ENCODE measurements at regions not wholly inside any gene's neighbourhood (a gene's known extent, or its start where the extent isn't known, plus 50 kb on each side); places are given as distances from the start of the nearest gene placed in this dataset.

- Histone ChIP-seq H3K9me3 (ENCODE audit: control insufficient read depth in 2 of 2, low read length in 2 of 2) (no peaks in the 10 kb centered on the region), H3K36me3 (ENCODE audit: control insufficient read depth in 2 of 2, insufficient read depth in 2 of 2, low read length in 2 of 2) (no peaks in the 10 kb centered on the region), H3K27me3 (ENCODE audit: control insufficient read depth in 2 of 2, insufficient read depth in 2 of 2, low read length in 2 of 2) (no peaks in the 10 kb centered on the region), H3K4me1 (ENCODE audit: control insufficient read depth in 2 of 2, insufficient read depth in 2 of 2, low read length in 2 of 2) (no peaks in the 10 kb centered on the region), H3K9ac (ENCODE audit: low read depth in 1 of 2, low read length in 2 of 2) (no peak overlapping the region), H3K4me3 (ENCODE audit: low read length in 2 of 2) (no peak overlapping the region), H3K27ac (ENCODE audit: low read depth in 2 of 2, low read length in 2 of 2) (no peak overlapping the region)
These were observed 77.1 kb downstream of the YIPF5 start for GRCh38 chr5:144093400-144093799.

GRCh38 chr5:144093868-144094267, 76.6 kb downstream of the YIPF5 start:
- Histone ChIP-seq H3K9ac (ENCODE audit: low read depth in 1 of 2, low read length in 2 of 2) (no peak overlapping the region), H3K4me3 (ENCODE audit: low read length in 2 of 2) (no peak overlapping the region), H3K9me3 (ENCODE audit: control insufficient read depth in 2 of 2, low read length in 2 of 2) (no peaks in the 10 kb centered on the region), H3K27ac (ENCODE audit: low read depth in 2 of 2, low read length in 2 of 2) (no peak overlapping the region), H3K4me1 (ENCODE audit: control insufficient read depth in 2 of 2, insufficient read depth in 2 of 2, low read length in 2 of 2) (no peaks in the 10 kb centered on the region), H3K27me3 (ENCODE audit: control insufficient read depth in 2 of 2, insufficient read depth in 2 of 2, low read length in 2 of 2) (no peaks in the 10 kb centered on the region), H3K36me3 (ENCODE audit: control insufficient read depth in 2 of 2, insufficient read depth in 2 of 2, low read length in 2 of 2) (no peaks in the 10 kb centered on the region)

DNA sequence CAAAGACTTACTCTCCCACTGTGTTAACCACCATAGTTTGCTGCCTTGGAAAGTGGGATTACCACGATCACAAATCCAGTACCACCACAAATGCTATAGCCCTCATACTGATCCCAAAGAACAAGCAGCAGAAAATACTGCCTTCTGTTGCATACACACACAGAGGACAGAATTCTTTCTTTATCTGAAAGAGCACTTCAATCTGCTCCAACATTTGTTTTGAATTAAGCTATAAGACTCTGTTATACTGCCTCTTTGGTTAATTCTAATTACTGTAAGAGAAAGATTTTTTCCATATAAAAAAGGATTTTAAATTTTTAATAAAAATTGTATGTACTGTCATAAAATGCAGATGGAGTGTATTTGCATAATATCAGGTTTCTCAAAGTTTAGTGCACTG, 69.8 kb downstream of the YIPF5 start:
- Histone ChIP-seq H3K27me3 (ENCODE audit: control insufficient read depth in 2 of 2, insufficient read depth in 2 of 2, low read length in 2 of 2) (no peaks in the 10 kb centered on the region), H3K27ac (ENCODE audit: low read depth in 2 of 2, low read length in 2 of 2) (no peak overlapping the region), H3K4me3 (ENCODE audit: low read length in 2 of 2) (no peak overlapping the region), H3K36me3 (ENCODE audit: control insufficient read depth in 2 of 2, insufficient read depth in 2 of 2, low read length in 2 of 2) (no peaks in the 10 kb centered on the region), H3K4me1 (ENCODE audit: control insufficient read depth in 2 of 2, insufficient read depth in 2 of 2, low read length in 2 of 2) (no peaks in the 10 kb centered on the region), H3K9ac (ENCODE audit: low read depth in 1 of 2, low read length in 2 of 2) (no peak overlapping the region), H3K9me3 (ENCODE audit: control insufficient read depth in 2 of 2, low read length in 2 of 2) (no peaks in the 10 kb centered on the region)

DNA sequence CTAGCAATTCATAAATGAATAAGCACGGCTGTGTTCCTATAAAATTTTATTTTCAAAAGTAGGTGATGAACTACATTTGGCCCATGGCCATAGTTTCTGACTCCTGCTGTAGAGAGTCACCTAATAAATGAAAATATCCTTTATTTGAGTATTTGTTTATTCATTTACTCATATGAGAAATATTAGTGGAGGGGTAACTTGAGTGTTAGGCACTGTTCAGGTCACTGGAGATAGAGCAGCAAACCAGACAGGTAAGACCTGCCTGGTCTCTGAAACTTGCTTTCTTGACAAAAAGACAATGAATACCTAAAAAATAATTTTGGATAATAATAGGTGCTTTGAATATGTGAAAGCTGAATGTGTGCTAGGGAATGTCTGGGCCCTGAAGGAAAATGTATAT, 68.8 kb downstream of the YIPF5 start:
- Histone ChIP-seq H3K4me1 (ENCODE audit: control insufficient read depth in 2 of 2, insufficient read depth in 2 of 2, low read length in 2 of 2) (no peaks in the 10 kb centered on the region), H3K9ac (ENCODE audit: low read depth in 1 of 2, low read length in 2 of 2) (no peak overlapping the region), H3K9me3 (ENCODE audit: control insufficient read depth in 2 of 2, low read length in 2 of 2) (no peaks in the 10 kb centered on the region), H3K27ac (ENCODE audit: low read depth in 2 of 2, low read length in 2 of 2) (no peak overlapping the region), H3K27me3 (ENCODE audit: control insufficient read depth in 2 of 2, insufficient read depth in 2 of 2, low read length in 2 of 2) (no peaks in the 10 kb centered on the region), H3K36me3 (ENCODE audit: control insufficient read depth in 2 of 2, insufficient read depth in 2 of 2, low read length in 2 of 2) (no peaks in the 10 kb centered on the region), H3K4me3 (ENCODE audit: low read length in 2 of 2) (no peak overlapping the region)

DNA sequence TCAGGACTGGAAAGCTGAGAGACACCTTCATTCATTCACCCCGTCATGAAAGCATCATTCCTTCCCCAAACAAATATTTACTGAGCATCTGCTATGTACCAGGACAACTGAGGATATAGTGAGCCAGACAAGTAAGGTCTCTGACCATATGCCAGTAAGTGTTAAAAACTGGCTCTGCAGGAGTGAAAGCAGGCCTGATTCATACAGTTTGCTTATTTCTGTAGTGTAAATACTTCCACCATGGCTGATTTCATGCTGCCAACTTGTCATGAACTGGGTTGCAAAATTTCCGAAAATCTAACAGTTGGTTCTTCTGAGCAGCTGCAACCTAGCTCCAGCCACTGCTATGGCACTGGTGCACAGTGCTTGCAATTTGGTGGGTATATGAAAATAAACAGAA, 68.1 kb downstream of the YIPF5 start:
- H3K4me1 ChIP-seq (ENCODE audit: control insufficient read depth in 2 of 2, insufficient read depth in 2 of 2, low read length in 2 of 2) = no peaks in the 10 kb centered on the region
- H3K9ac ChIP-seq (ENCODE audit: low read depth in 1 of 2, low read length in 2 of 2) = no peak overlapping the region
- no peak overlapping the region for H3K27ac ChIP-seq (ENCODE audit: low read depth in 2 of 2, low read length in 2 of 2)
- H3K27me3 ChIP-seq (ENCODE audit: control insufficient read depth in 2 of 2, insufficient read depth in 2 of 2, low read length in 2 of 2) = no peaks in the 10 kb centered on the region
- H3K9me3 ChIP-seq (ENCODE audit: control insufficient read depth in 2 of 2, low read length in 2 of 2) = no peaks in the 10 kb centered on the region
- no peaks in the 10 kb centered on the region for H3K36me3 ChIP-seq (ENCODE audit: control insufficient read depth in 2 of 2, insufficient read depth in 2 of 2, low read length in 2 of 2)
- no peak overlapping the region for H3K4me3 ChIP-seq (ENCODE audit: low read length in 2 of 2)

DNA sequence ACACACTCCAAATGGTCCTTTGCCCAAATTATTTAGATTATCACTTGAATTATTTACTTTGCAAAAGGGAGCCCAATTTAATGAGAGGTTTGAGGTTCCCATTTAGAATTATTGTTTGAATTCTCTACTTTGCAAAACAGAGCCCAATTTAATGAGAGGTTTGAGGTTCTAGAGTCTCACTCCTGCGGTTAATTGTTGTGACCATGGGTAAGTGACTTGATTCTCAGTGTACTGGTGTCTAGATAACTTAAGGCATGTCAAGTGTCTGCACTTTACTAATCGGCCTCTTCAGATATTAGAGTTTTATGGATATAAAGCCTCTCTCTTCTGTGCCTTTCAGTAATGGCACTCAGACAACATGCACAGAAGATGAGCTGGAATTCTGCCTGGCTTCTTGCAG, 67.5 kb downstream of the YIPF5 start:
- Histone ChIP-seq H3K27ac (ENCODE audit: low read depth in 2 of 2, low read length in 2 of 2) (no peak overlapping the region), H3K36me3 (ENCODE audit: control insufficient read depth in 2 of 2, insufficient read depth in 2 of 2, low read length in 2 of 2) (no peaks in the 10 kb centered on the region), H3K4me3 (ENCODE audit: low read length in 2 of 2) (no peak overlapping the region), H3K27me3 (ENCODE audit: control insufficient read depth in 2 of 2, insufficient read depth in 2 of 2, low read length in 2 of 2) (no peaks in the 10 kb centered on the region), H3K9ac (ENCODE audit: low read depth in 1 of 2, low read length in 2 of 2) (no peak overlapping the region), H3K9me3 (ENCODE audit: control insufficient read depth in 2 of 2, low read length in 2 of 2) (no peaks in the 10 kb centered on the region), H3K4me1 (ENCODE audit: control insufficient read depth in 2 of 2, insufficient read depth in 2 of 2, low read length in 2 of 2) (no peaks in the 10 kb centered on the region)

- H3K9me3 ChIP-seq (ENCODE audit: control insufficient read depth in 2 of 2, low read length in 2 of 2) = no peaks in the 10 kb centered on the region
- H3K27ac ChIP-seq (ENCODE audit: low read depth in 2 of 2, low read length in 2 of 2) = no peak overlapping the region
- H3K4me1 ChIP-seq (ENCODE audit: control insufficient read depth in 2 of 2, insufficient read depth in 2 of 2, low read length in 2 of 2) = no peaks in the 10 kb centered on the region
- no peaks in the 10 kb centered on the region for H3K27me3 ChIP-seq (ENCODE audit: control insufficient read depth in 2 of 2, insufficient read depth in 2 of 2, low read length in 2 of 2)
- H3K4me3 ChIP-seq (ENCODE audit: low read length in 2 of 2) = no peak overlapping the region
- no peak overlapping the region for H3K9ac ChIP-seq (ENCODE audit: low read depth in 1 of 2, low read length in 2 of 2)
- H3K36me3 ChIP-seq (ENCODE audit: control insufficient read depth in 2 of 2, insufficient read depth in 2 of 2, low read length in 2 of 2) = no peaks in the 10 kb centered on the region
These were observed 66.6 kb downstream of the YIPF5 start for GRCh38 chr5:144103611-144104485.

GRCh38 chr5:144105371-144105770, 65.1 kb downstream of the YIPF5 start:
- H3K4me1 ChIP-seq (ENCODE audit: control insufficient read depth in 2 of 2, insufficient read depth in 2 of 2, low read length in 2 of 2) = no peaks in the 10 kb centered on the region
- no peaks in the 10 kb centered on the region for H3K9me3 ChIP-seq (ENCODE audit: control insufficient read depth in 2 of 2, low read length in 2 of 2)

DNA sequence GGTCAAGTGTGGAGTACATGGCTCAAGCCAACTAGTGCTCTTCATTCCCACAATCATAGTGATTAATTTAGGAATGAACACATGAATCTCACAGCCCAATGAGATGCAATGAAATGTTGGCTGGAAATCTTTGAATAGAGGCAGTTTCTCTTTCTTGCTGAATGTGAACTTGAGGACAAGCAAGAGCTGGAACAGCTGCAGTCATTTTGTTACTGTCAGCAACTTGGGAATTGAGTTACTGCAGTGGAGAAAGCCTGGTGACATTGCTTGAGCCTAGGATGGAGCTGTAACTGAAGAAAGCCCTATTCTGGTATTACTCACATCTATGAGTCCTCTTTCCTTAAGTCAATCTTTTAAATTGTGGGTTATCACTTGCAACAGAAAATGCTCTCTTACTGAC, 62.3 kb downstream of the YIPF5 start:
- Histone ChIP-seq H3K9me3 (ENCODE audit: control insufficient read depth in 2 of 2, low read length in 2 of 2) (no peaks in the 10 kb centered on the region), H3K36me3 (ENCODE audit: control insufficient read depth in 2 of 2, insufficient read depth in 2 of 2, low read length in 2 of 2) (no peaks in the 10 kb centered on the region), H3K9ac (ENCODE audit: low read depth in 1 of 2, low read length in 2 of 2) (no peak overlapping the region), H3K27ac (ENCODE audit: low read depth in 2 of 2, low read length in 2 of 2) (no peak overlapping the region), H3K4me1 (ENCODE audit: control insufficient read depth in 2 of 2, insufficient read depth in 2 of 2, low read length in 2 of 2) (no peaks in the 10 kb centered on the region), H3K4me3 (ENCODE audit: low read length in 2 of 2) (no peak overlapping the region), H3K27me3 (ENCODE audit: control insufficient read depth in 2 of 2, insufficient read depth in 2 of 2, low read length in 2 of 2) (no peaks in the 10 kb centered on the region)

More at GRCh38 chr5:144105371-144105770, 65.1 kb downstream of the YIPF5 start:
- H3K27me3 ChIP-seq (ENCODE audit: control insufficient read depth in 2 of 2, insufficient read depth in 2 of 2, low read length in 2 of 2) = no peaks in the 10 kb centered on the region
- no peak overlapping the region for H3K27ac ChIP-seq (ENCODE audit: low read depth in 2 of 2, low read length in 2 of 2)
- no peaks in the 10 kb centered on the region for H3K36me3 ChIP-seq (ENCODE audit: control insufficient read depth in 2 of 2, insufficient read depth in 2 of 2, low read length in 2 of 2)
- H3K4me3 ChIP-seq (ENCODE audit: low read length in 2 of 2) = no peak overlapping the region
- no peak overlapping the region for H3K9ac ChIP-seq (ENCODE audit: low read depth in 1 of 2, low read length in 2 of 2)
